GM19351 (cell line): ENCODE measurements at regions not wholly inside any gene's neighbourhood (a gene's known extent, or its start where the extent isn't known, plus 50 kb on each side); places are given as distances from the start of the nearest gene placed in this dataset.

Experiments
- ATAC-seq: cut with Tn5 transposase; IDR thresholded peaks from one replicate; pipeline ENCODE4 v1.9.1; 2021; ENCODE audit warnings: mild to moderate bottlenecking, moderate library complexity; ENCODE audit not compliant: unreplicated experiment

- ATAC-seq = no peak
These were observed 1717.1 kb upstream of the RAG2 start for GRCh38 chr11:38315151-38315550.

DNA sequence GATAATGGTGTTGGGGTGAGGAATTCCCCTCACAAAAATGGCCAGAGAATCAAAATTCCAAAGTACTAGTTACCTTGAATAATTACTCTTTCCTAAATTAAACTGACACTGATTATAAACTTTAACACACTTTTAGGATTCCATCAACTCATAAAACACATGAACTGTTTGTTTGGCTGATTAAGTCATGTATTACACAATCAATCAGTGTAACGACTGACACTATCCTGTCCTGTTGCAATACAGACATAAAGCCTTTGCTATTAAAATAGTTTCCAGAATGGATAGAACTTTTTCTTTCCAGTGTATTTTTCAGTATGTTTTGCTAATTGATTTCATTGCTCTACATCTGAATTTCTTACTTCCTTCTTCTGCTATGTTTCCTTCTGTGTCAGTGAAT lies 1709.4 kb upstream of the RAG2 start:
- ATAC-seq = no peak

- no peak for ATAC-seq
These were observed 1707.6 kb upstream of the RAG2 start for GRCh38 chr11:38305682-38306081.

DNA sequence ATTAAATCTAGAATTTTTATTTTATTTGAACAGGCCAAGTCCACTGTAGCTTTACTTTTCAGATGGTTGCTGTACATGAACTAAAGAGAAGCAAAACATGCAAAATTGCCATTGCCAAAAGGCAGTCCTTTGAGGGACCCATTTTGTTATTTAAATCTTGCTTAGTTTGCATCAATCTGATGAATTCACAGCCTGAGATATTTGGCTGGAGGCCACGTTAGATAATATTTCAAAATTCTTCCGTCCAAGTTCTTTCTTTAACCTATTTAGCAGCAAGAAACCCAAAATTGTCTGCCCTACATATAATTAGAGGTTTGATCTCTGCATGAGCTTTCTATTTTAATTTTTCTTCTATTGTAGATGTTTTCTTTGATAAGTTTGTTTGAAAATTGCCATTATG lies 1706.9 kb upstream of the RAG2 start:
- no peak for ATAC-seq

DNA sequence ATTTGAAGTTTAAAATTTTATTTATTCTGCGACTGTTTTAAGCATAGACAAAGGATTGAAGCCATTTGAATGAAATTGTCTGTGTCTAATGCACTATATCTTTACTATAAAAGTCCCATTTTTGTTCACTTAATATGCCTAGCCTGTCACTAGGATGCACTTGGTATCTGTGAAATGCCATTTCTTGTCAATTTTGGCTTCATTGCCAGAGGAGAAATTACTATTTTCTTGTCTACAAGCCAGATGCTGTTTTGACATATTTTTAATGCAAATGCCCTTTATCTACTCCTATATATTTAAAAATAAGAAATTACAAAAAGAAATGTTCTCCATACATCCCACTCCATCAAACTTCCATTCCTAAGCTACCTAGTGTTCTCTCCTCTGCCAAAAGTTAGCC lies 1704.5 kb upstream of the RAG2 start:
- no peak for ATAC-seq

DNA sequence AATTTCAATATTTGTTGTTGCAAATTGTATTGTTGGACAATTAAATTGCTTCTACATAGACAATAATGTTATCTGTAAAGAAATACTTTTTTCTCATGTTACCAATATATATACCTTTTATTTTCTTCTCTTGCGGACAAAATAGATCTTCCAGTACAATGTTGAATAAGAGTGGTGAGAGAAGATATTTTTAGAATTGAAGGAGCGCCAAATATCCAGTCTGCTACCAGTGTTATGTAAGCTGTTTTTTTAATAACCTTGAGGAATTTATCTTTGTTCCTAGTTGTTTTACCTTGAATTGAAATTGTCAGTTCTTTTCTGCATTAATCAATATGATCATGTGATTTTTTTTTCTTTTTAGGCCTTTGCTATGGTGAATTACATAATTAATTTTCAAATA lies 1702.5 kb upstream of the RAG2 start:
- ATAC-seq = no peak

GRCh38 chr11:38296211-38296776 lies 1698.3 kb upstream of the RAG2 start:
- ATAC-seq = no peak

DNA sequence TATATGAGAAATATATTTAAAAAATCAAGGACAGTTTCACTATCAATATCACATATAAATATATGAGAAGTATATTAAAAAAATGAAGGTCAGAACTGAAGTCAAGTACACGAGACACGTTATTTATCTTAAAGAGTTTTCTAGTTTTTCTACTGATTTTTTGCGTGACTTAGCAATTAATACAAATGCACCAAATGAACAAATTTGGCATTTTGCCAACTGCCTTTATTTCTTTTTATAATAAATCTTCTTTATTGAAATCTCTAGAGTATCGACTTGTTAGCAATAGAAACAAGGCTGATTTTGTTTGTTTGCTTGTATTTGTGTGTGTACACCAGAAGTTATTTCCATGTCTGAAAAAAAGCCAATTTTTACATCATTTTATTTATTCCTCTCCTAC lies 1684.7 kb upstream of the RAG2 start:
- no peak for ATAC-seq

DNA sequence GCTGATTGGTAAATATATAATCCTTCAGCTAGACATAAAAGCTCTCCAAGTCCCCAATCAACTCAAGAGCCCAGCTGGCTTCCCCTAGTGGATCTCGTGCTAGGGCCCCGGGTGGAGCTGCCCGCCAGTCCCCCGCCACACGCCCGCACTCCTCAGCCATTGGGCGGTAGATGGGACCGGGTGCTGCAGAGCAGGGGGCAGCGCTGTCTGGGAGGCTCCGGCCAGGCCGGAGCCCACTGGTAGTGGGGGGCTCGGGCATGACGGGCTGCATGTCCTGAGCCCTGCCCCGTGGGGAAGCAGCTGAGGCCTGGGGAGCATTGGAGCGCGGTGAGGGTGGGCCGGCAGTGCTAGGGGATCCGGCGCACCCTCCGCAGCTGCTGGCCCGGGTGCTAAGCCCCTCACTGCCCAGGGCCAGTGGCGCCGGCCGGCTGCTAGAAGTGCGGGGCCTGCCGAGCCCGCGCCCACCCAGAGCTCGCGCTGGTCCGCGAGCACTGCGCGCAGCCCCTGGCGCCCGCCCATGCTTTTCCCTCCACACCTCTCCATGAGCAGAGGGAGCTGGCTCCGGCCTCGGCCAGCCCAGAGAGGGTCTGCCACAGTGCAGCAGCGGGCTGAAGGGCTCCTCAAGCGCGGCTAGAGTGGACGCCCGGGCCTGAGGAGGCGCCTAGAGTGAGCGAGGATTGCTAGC lies 1680.6 kb upstream of the RAG2 start:
- no peak for ATAC-seq

- ATAC-seq = no peak
These were observed 1676.0 kb upstream of the RAG2 start for GRCh38 chr11:38274031-38274430.

- no peak for ATAC-seq
These were observed 1674.3 kb upstream of the RAG2 start for GRCh38 chr11:38272376-38272775.

DNA sequence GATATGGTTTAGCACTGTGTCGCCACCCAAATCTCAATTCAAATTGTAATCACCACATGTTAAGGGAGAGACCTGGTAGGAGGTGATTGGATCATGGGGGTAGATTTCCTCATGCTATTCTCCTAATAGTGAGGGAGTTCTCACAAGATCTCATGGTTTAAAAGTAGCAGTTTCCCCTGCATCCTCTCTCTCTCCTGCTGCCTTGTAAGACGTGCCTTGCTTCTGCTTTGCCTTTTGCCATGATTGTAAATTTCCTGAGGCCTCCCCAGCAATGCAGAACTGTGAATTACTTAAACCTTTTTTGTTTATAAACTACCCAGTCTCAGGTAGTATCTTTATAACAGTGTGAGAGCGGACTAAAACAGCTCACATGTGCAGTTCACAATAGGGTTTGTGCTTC lies 1668.7 kb upstream of the RAG2 start:
- no peak for ATAC-seq

GRCh38 chr11:38256436-38256835 lies 1658.4 kb upstream of the RAG2 start:
- ATAC-seq = no peak

- ATAC-seq = no peak
These were observed 1656.9 kb upstream of the RAG2 start for GRCh38 chr11:38254913-38255312.

GRCh38 chr11:38252620-38253019 lies 1654.6 kb upstream of the RAG2 start:
- no peak for ATAC-seq

GRCh38 chr11:38246451-38246850 lies 1648.4 kb upstream of the RAG2 start:
- no peak for ATAC-seq

GRCh38 chr11:38226684-38227083 lies 1628.6 kb upstream of the RAG2 start:
- ATAC-seq = no peak

DNA sequence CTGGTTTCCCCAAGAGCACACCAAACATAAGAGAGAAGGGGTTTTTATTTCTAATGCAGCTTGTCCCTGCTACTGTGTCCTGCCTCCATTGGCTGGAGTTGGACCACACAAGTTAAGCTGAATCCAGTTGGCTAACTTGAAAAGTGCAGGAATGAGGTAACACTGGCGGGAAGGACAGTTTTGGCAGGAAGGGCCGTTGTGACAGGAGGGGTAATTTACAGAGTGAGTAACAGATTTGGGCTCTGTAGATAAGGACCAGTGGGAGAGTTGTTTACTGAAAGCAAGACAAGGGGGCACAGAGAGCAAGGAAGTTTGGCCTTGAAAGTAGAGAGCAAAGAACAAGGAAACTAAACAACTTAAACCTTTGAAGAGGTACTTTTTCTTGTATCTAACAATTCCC lies 1623.3 kb upstream of the RAG2 start:
- no peak for ATAC-seq

DNA sequence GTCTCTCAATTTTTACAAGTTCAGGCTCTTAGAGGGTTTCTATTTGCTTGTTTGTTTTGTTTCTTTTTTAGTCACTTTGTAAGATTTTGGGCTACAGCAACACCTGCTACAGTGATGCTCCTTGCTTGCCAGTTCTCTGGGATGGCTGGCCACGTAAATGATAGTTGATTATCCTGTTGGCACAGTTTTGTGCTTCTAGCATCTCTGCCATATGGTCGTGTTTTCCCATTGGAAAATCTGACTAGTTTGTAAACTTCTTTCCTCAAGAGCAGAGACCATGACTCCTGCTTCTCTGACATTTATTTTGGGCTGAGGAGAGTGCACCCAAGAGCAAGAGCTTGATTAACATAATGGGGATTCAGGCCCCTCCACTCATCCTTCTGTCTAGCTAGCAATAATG lies 1621.6 kb upstream of the RAG2 start:
- ATAC-seq = no peak

DNA sequence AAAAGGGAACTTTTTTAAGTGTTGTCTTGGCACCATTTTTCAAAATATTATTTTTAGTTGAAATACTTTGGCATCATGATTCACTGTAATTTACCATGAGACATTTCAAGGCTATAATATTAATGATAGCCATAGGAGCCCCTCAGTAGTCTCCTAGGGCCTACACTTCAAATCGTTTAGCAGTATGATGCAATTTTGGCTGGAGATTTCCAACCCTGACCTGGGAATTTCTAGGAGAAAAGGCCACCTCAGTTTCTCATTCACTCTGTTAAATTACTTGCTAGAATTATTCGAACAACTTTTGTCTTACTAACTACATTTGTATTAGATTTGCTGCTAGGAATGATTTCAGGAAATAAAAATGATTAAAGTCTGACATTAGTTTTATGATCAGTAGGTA lies 1610.9 kb upstream of the RAG2 start:
- ATAC-seq = no peak

DNA sequence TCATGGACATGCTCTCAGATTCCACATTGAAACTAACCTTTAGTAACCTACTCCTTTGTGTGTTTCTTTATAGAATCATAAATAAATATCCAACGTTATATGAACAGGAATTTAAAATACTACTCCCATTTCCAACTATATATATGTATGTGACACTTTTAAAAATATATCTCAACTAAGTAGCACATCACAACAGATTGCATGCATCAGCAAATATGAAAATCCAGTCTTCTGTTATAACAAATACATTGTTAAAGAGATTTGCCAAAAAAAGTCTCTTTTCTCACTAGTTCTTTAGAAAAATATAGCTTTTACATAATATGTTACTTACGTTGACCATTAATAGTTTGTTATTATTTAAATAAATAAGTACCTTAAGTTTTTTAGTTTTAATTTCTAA lies 1608.6 kb upstream of the RAG2 start:
- no peak for ATAC-seq

- no peak for ATAC-seq
These were observed 1593.1 kb upstream of the RAG2 start for GRCh38 chr11:38191101-38191500.
